ENCODE measurements at regions not wholly inside any gene's neighbourhood (a gene's known extent, or its start where the extent isn't known, plus 50 kb on each side); places are given as distances from the start of the nearest gene placed in this dataset.

DNA sequence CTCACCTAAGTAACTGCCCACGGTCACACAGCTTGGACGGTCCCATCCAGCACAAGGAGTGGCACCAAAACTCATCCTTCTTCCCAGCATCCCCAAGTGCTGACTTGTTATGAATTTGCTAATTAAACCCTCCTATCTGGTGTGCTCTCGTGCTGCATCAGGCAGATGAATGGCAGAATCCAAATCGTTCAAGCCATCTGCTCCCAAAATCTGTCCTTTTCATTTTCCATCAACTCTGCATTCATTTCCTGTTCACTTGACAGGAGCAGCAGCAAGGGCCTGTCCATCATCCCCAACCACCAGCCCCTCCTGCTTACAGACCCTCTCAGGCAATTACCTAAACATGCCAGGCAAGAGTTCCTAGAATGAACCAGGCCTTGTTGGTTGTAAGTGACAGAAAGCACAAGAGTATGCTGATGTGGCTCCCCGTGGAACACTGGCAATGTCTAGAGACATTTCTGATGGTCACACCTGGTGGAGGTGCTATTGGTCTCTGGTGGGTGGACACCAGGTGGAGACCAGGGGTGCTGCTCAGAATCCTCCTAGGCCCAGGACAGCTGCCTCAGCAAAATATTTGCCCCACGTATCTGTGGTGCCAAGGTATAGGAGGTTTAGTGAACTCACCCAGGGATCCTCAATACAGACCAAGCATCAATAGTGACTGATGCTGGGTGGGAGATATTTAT, 832.5 kb downstream of the TBC1D22A start:
- Histone ChIP-seq H3F3A (ENCODE audit: control insufficient read depth, insufficient read depth) (no peaks in the 10 kb centered on the region), H3K9me2 (replicated peaks; ENCODE audit: control insufficient read depth, low read length) (no peaks in the 10 kb centered on the region), H3K27ac (ENCODE audit: low read depth, low read length) (no peak overlapping the region), H3K79me2 (ENCODE audit: control insufficient read depth, low read length) (no peaks in the 10 kb centered on the region), H4K20me1 (ENCODE audit: control insufficient read depth, insufficient read depth, low read depth, low read length) (no peaks in the 10 kb centered on the region), H3K9me3 (ENCODE audit: control insufficient read depth, insufficient read depth, low read length) (no peaks in the 10 kb centered on the region), H3K4me2 (ENCODE audit: low read length) (no peak overlapping the region), H3K4me3 (ENCODE audit: low read length) (no peak overlapping the region), H3K36me3 (ENCODE audit: control insufficient read depth, low read length) (no peaks in the 10 kb centered on the region), H3K4me1 (ENCODE audit: control insufficient read depth, low read length) (no peaks in the 10 kb centered on the region), H3K27me3 (ENCODE audit: control insufficient read depth, low read length) (no peaks in the 10 kb centered on the region)
- no peak for TF ChIP-seq EZH2phosphoT487 (IDR thresholded peaks at IDR 0.05; ENCODE audit: borderline replicate concordance, low read length)
- TF ChIP-seq, protein P1, sequence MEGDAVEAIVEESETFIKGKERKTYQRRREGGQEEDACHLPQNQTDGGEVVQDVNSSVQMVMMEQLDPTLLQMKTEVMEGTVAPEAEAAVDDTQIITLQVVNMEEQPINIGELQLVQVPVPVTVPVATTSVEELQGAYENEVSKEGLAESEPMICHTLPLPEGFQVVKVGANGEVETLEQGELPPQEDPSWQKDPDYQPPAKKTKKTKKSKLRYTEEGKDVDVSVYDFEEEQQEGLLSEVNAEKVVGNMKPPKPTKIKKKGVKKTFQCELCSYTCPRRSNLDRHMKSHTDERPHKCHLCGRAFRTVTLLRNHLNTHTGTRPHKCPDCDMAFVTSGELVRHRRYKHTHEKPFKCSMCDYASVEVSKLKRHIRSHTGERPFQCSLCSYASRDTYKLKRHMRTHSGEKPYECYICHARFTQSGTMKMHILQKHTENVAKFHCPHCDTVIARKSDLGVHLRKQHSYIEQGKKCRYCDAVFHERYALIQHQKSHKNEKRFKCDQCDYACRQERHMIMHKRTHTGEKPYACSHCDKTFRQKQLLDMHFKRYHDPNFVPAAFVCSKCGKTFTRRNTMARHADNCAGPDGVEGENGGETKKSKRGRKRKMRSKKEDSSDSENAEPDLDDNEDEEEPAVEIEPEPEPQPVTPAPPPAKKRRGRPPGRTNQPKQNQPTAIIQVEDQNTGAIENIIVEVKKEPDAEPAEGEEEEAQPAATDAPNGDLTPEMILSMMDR (IDR thresholded peaks at IDR 0.05; ENCODE audit: low read depth, low read length, poor library complexity, severe bottlenecking) = no peak

DNA sequence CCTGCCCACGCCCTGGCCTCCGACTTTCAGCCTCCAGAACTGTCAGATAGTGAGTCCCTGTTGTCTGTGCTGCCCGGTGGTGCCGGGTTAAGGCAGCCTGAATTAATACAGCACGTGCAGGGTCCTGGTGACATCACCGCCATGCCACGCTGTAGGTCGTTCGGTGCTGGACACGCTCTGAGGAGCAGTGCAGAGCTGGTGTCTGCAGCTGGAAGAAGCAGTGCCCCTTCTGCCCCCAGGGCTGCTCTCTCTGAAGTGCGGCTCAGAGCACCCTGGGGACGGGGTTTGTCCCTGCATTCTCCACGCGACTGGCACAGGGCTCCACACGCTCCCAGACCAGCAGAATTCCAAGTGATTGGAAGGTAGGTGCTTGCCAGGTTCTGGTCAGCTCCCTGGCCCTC, 831.5 kb downstream of the TBC1D22A start:
- Histone ChIP-seq H3K27me3 (ENCODE audit: control insufficient read depth, low read length) (no peaks in the 10 kb centered on the region), H3K79me2 (ENCODE audit: control insufficient read depth, low read length) (no peaks in the 10 kb centered on the region), H3K36me3 (ENCODE audit: control insufficient read depth, low read length) (no peaks in the 10 kb centered on the region), H3K4me1 (ENCODE audit: control insufficient read depth, low read length) (no peaks in the 10 kb centered on the region), H4K20me1 (ENCODE audit: control insufficient read depth, insufficient read depth, low read depth, low read length) (no peaks in the 10 kb centered on the region), H3K4me2 (ENCODE audit: low read length) (no peak overlapping the region), H3K9me2 (replicated peaks; ENCODE audit: control insufficient read depth, low read length) (no peaks in the 10 kb centered on the region), H3K4me3 (ENCODE audit: low read length) (no peak overlapping the region), H3K9me3 (ENCODE audit: control insufficient read depth, insufficient read depth, low read length) (no peaks in the 10 kb centered on the region), H3K27ac (ENCODE audit: low read depth, low read length) (no peak overlapping the region), H3F3A (ENCODE audit: control insufficient read depth, insufficient read depth) (no peaks in the 10 kb centered on the region)
- TF ChIP-seq EZH2phosphoT487 (IDR thresholded peaks at IDR 0.05; ENCODE audit: borderline replicate concordance, low read length) = no peak
- TF ChIP-seq, protein P1 (IDR thresholded peaks at IDR 0.05; ENCODE audit: low read depth, low read length, poor library complexity, severe bottlenecking) = no peak

DNA sequence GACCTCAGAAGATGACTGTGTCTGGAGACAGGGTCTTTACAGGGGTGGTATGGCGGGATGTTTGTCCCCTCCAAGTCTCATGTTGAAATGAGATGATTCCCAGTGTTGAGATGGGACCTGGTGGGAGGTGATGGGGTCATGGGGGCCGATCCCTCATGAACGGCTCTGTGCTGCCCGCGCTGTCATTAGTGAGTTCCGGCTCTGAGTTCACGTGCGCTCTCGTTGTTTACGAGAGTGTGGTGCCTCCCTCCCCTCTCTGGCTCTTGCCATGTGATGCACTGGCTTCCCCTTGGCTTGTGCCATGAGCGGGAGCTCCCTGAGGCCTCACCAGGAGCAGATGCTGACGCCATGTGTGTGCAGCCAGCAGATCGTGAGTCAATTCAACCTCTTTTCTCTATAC, 830.8 kb downstream of the TBC1D22A start:
- Histone ChIP-seq H3K9me3 (ENCODE audit: control insufficient read depth, insufficient read depth, low read length) (no peaks in the 10 kb centered on the region), H3F3A (ENCODE audit: control insufficient read depth, insufficient read depth) (no peaks in the 10 kb centered on the region), H3K79me2 (ENCODE audit: control insufficient read depth, low read length) (no peaks in the 10 kb centered on the region), H4K20me1 (ENCODE audit: control insufficient read depth, insufficient read depth, low read depth, low read length) (no peaks in the 10 kb centered on the region), H3K9me2 (replicated peaks; ENCODE audit: control insufficient read depth, low read length) (no peaks in the 10 kb centered on the region), H3K36me3 (ENCODE audit: control insufficient read depth, low read length) (no peaks in the 10 kb centered on the region), H3K27ac (ENCODE audit: low read depth, low read length) (no peak overlapping the region), H3K4me3 (ENCODE audit: low read length) (no peak overlapping the region), H3K4me1 (ENCODE audit: control insufficient read depth, low read length) (no peaks in the 10 kb centered on the region), H3K4me2 (ENCODE audit: low read length) (no peak overlapping the region), H3K27me3 (ENCODE audit: control insufficient read depth, low read length) (no peaks in the 10 kb centered on the region)
- TF ChIP-seq, protein P1 (IDR thresholded peaks at IDR 0.05; ENCODE audit: low read depth, low read length, poor library complexity, severe bottlenecking) = no peak
- TF ChIP-seq EZH2phosphoT487 (IDR thresholded peaks at IDR 0.05; ENCODE audit: borderline replicate concordance, low read length) = no peak
